Panc1 (cell line): ENCODE measurements at regions not wholly inside any gene's neighbourhood (a gene's known extent, or its start where the extent isn't known, plus 50 kb on each side); places are given as distances from the start of the nearest gene placed in this dataset.

Experiments
- ATAC-seq: fragments of 200-7000 bp; cut with Tn5 transposase; 2 replicates; pipeline ENCODE4 v1.9.1; 2020; ENCODE audit warnings: mild to moderate bottlenecking, moderate library complexity
- BruUV-seq: library from RNA; stranded (reverse); fragments of 400-500 nt; replicated peaks from 2 replicates; lab custom pipeline; 2021; lab: Mats Ljungman, UMichigan
- CTCF ChIA-PET: fragments of 300-600 bp; sonication (Branson Sonifier 250); formaldehyde crosslinking; loops from one replicate; lab custom pipeline; 2022; ENCODE audit warnings: antibody characterized with exemption; lab: Charles Lee
- POLR2A ChIA-PET: fragments of 300-600 bp; sonication (Branson Sonifier 250); formaldehyde crosslinking; loops from one replicate; lab custom pipeline; 2022; ENCODE audit warnings: antibody characterized with exemption; lab: Charles Lee
- DNase-seq: peaks from one replicate; pipeline ENCODE4 v3.0.0-alpha.2; 2010; ENCODE audit warnings: low read depth, low spot score
- H3K27ac ChIP-seq: 2 replicates; pipeline ENCODE4 v1.5.1; 2011; ENCODE audit warnings: mild to moderate bottlenecking, low read length, inconsistent platforms
- H3K27me3 ChIP-seq: fragments of 200-500 bp; sonication (Bioruptor generic); 2 replicates; pipeline ENCODE4 v1.6.0; 2014; ENCODE audit warnings: low read length, inconsistent platforms; ENCODE audit not compliant: control insufficient read depth, insufficient read depth
- H3K36me3 ChIP-seq: fragments of 200-500 bp; sonication (Bioruptor generic); 2 replicates; pipeline ENCODE4 v1.5.1; 2014; ENCODE audit warnings: inconsistent platforms, mild to moderate bottlenecking, low read length, moderate library complexity; ENCODE audit not compliant: control insufficient read depth, insufficient read depth
- H3K4me1 ChIP-seq: 2 replicates; pipeline ENCODE4 v1.5.1; 2011; ENCODE audit warnings: inconsistent platforms, mild to moderate bottlenecking, low read length, moderate library complexity; ENCODE audit not compliant: control insufficient read depth, insufficient read depth
- H3K4me3 ChIP-seq, 2 experiments: 2 replicates each; pipeline ENCODE4 v1.5.1; 2011 to 2012; ENCODE audit warnings: low read depth in 2 of 2, low read length in 2 of 2, mild to moderate bottlenecking in 2 of 2, inconsistent platforms in 1 of 2, moderate library complexity in 1 of 2
- H3K9me3 ChIP-seq: fragments of 200-500 bp; sonication (Bioruptor generic); 2 replicates; pipeline ENCODE4 v1.5.1; 2014; ENCODE audit warnings: low read depth, mild to moderate bottlenecking, inconsistent platforms, low read length, moderate library complexity; ENCODE audit not compliant: control insufficient read depth, insufficient read depth
- CTCF ChIP-seq: fragments of 450-650 bp; IDR thresholded peaks from 2 replicates; pipeline ENCODE4 v1.5.1; 2017; ENCODE audit warnings: mild to moderate bottlenecking
- POLR2AphosphoS5 ChIP-seq: IDR thresholded peaks from 2 replicates; pipeline ENCODE4 v1.6.1; 2012; ENCODE audit warnings: mild to moderate bottlenecking, low read depth, low read length, moderate library complexity
- REST ChIP-seq, 2 experiments: IDR thresholded peaks; 2 replicates each; pipeline ENCODE4 v1.6.1; 2011 to 2012; ENCODE audit warnings: low read depth in 2 of 2, control low read depth in 1 of 2, low read length in 1 of 2, mild to moderate bottlenecking in 1 of 2, moderate library complexity in 1 of 2; ENCODE audit not compliant: insufficient read depth in 1 of 2
- SIN3A ChIP-seq: IDR thresholded peaks from 2 replicates; pipeline ENCODE4 v1.6.1; 2012; ENCODE audit warnings: low read depth, mild to moderate bottlenecking, low read length, moderate library complexity, borderline replicate concordance; ENCODE audit not compliant: insufficient read depth
- TCF7L2 ChIP-seq: IDR thresholded peaks from 2 replicates; pipeline ENCODE4 v1.6.1; 2011; ENCODE audit warnings: mild to moderate bottlenecking, low read depth, low read length, inconsistent platforms
- in situ Hi-C: cut with HindIII; loops from 2 replicates; pipeline ENCODE4 v1.10.0; 2016; ENCODE audit warnings: low sequenced_read_pairs, low pct_unique_long_range_greater_than_20kb
- intact Hi-C: fragments of 100-400 bp; cut with micrococcal nuclease; formaldehyde crosslinking; loops from one replicate; pipeline ENCODE4 v1.10.0; 2022; ENCODE audit not compliant: unreplicated experiment

GRCh38 chr1:83097715-83098114 is 901.2 kb downstream of the TTLL7 start:
- Histone ChIP-seq H3K27me3 (no peaks in the 10 kb centered on the region), H3K36me3 (no peaks in the 10 kb centered on the region), H3K4me1 (no peaks in the 10 kb centered on the region), H3K27ac (no peak overlapping the region), H3K9me3 (no peaks in the 10 kb centered on the region), H3K4me3 (no peak overlapping the region)
- DNase-seq (no peak), ATAC-seq (no peak)
- ChIA-PET CTCF (no interaction called here), POLR2A (no interaction called here)
- in situ Hi-C loops (no loop called here), intact Hi-C loops (no loop called here)
- TF ChIP-seq REST (IDR thresholded peaks at IDR 0.05; ENCODE audit: insufficient read depth in 1 of 2, low read depth in 2 of 2, low read length in 1 of 2), result no peak
- TF ChIP-seq TCF7L2, result no peak
- no peak for TF ChIP-seq CTCF
- no peak for TF ChIP-seq POLR2AphosphoS5
- no peak for TF ChIP-seq SIN3A
- BruUV-seq, result no TSS peak

- BruUV-seq, result no TSS peak
- intact Hi-C loops, result no loop called here
- in situ Hi-C loops, result no loop called here
- ChIA-PET POLR2A (no interaction called here), CTCF (no interaction called here)
- Histone ChIP-seq H3K4me1 (no peaks in the 10 kb centered on the region), H3K27ac (no peak overlapping the region), H3K36me3 (no peaks in the 10 kb centered on the region), H3K27me3 (no peaks in the 10 kb centered on the region), H3K9me3 (no peaks in the 10 kb centered on the region), H3K4me3 (no peak overlapping the region)
- TF ChIP-seq CTCF (no peak), SIN3A (no peak), POLR2AphosphoS5 (no peak), TCF7L2 (no peak), REST (IDR thresholded peaks at IDR 0.05; ENCODE audit: insufficient read depth in 1 of 2, low read depth in 2 of 2, low read length in 1 of 2) (no peak)
- DNase-seq, result no peak
- ATAC-seq, result no peak
Measured at GRCh38 chr1:83095570-83095969, 903.4 kb downstream of the TTLL7 start.
